OCI-LY1 (cell line): ENCODE measurements at regions not wholly inside any gene's neighbourhood (a gene's known extent, or its start where the extent isn't known, plus 50 kb on each side); places are given as distances from the start of the nearest gene placed in this dataset.

ENCODE experiments used
- H2AFZ ChIP-seq: fragments of 200-600 bp; sonication (generic), shearing (Covaris generic); 2 replicates; pipeline ENCODE4 v1.6.0; 2014; ENCODE audit warnings: antibody characterized with exemption, mild to moderate bottlenecking, low read length
- H3F3A ChIP-seq: fragments of 200-600 bp; sonication (generic), shearing (Covaris generic); 2 replicates; pipeline ENCODE4 v1.6.0; 2014; ENCODE audit warnings: mild to moderate bottlenecking, antibody characterized with exemption, low read length, moderate library complexity; ENCODE audit not compliant: insufficient read depth
- H3K27ac ChIP-seq: fragments of 200-600 bp; sonication (generic); 2 replicates; pipeline ENCODE4 v1.5.1; 2014; ENCODE audit warnings: low read length, mixed run types, mild to moderate bottlenecking, low read depth; ENCODE audit not compliant: poor library complexity, severe bottlenecking
- H3K27me3 ChIP-seq: fragments of 200-600 bp; sonication (generic); 2 replicates; pipeline ENCODE4 v1.6.0; 2014; ENCODE audit warnings: antibody characterized with exemption, mild to moderate bottlenecking, low read length, moderate library complexity; ENCODE audit not compliant: insufficient read depth
- H3K36me3 ChIP-seq: fragments of 200-600 bp; sonication (generic); 2 replicates; pipeline ENCODE4 v1.6.1; 2014; ENCODE audit warnings: mild to moderate bottlenecking, antibody characterized with exemption, low read length, moderate library complexity, mixed read lengths; ENCODE audit not compliant: insufficient read depth
- H3K4me1 ChIP-seq: fragments of 200-600 bp; sonication (generic); 2 replicates; pipeline ENCODE4 v1.5.1; 2014; ENCODE audit warnings: mild to moderate bottlenecking, low read length, moderate library complexity; ENCODE audit not compliant: insufficient read depth, severe bottlenecking
- H3K4me2 ChIP-seq: fragments of 200-600 bp; sonication (generic), shearing (Covaris generic); 2 replicates; pipeline ENCODE4 v1.6.1; 2014; ENCODE audit warnings: low read length
- H3K4me3 ChIP-seq: fragments of 200-600 bp; sonication (generic); 2 replicates; pipeline ENCODE4 v1.5.1; 2014; ENCODE audit warnings: low read length, low read depth, mild to moderate bottlenecking, mixed read lengths; ENCODE audit not compliant: poor library complexity, severe bottlenecking
- H3K79me2 ChIP-seq: fragments of 200-600 bp; shearing (Covaris generic); 2 replicates; pipeline ENCODE4 v1.6.1; 2016; ENCODE audit warnings: mixed run types, low read length, mixed read lengths; ENCODE audit not compliant: insufficient read depth
- H3K9ac ChIP-seq: fragments of 200-600 bp; sonication (generic), shearing (Covaris generic); 2 replicates; pipeline ENCODE4 v1.6.1; 2014; ENCODE audit warnings: mild to moderate bottlenecking, low read length, mixed read lengths
- H3K9me2 ChIP-seq: fragments of 200-600 bp; sonication (generic), shearing (Covaris generic); 2 replicates; pipeline ENCODE4 v1.6.1; 2014; ENCODE audit warnings: low read depth, mild to moderate bottlenecking, low read length, mixed read lengths
- H3K9me3 ChIP-seq: fragments of 200-600 bp; shearing (Covaris generic); 2 replicates; pipeline ENCODE4 v1.6.1; 2014; ENCODE audit warnings: low read length, mixed read lengths
- H4K20me1 ChIP-seq: fragments of 200-600 bp; sonication (generic), shearing (Covaris generic); 2 replicates; pipeline ENCODE4 v1.6.0; 2016; ENCODE audit warnings: mild to moderate bottlenecking, low read length; ENCODE audit not compliant: insufficient read depth
- EZH2 ChIP-seq: fragments of 200-600 bp; sonication (generic), shearing (Covaris generic); IDR thresholded peaks from 2 replicates; pipeline ENCODE4 v1.8.0; 2017; ENCODE audit warnings: borderline replicate concordance, mixed run types, mild to moderate bottlenecking, antibody characterized with exemption, low read length, moderate library complexity, mixed read lengths
- TF ChIP-seq, protein P1 (sequence below): fragments of 200-600 bp; sonication (generic), shearing (Covaris generic); IDR thresholded peaks from 2 replicates; pipeline ENCODE4 v1.5.1; 2017; ENCODE audit warnings: mild to moderate bottlenecking, antibody characterized with exemption, low read length, moderate library complexity, mixed read lengths

- Histone ChIP-seq H3K9me3 (no peaks in the 10 kb centered on the region), H3K4me2 (no peak overlapping the region), H3K9me2 (no peaks in the 10 kb centered on the region), H3K36me3 (no peaks in the 10 kb centered on the region), H2AFZ (no peak overlapping the region), H3K9ac (no peak overlapping the region), H3F3A (no peaks in the 10 kb centered on the region), H3K4me3 (no peak overlapping the region), H4K20me1 (no peaks in the 10 kb centered on the region), H3K27me3 (no peaks in the 10 kb centered on the region), H3K79me2 (no peaks in the 10 kb centered on the region), H3K27ac (no peak overlapping the region), H3K4me1 (no peaks in the 10 kb centered on the region)
- no peak for TF ChIP-seq EZH2
- TF ChIP-seq, protein P1, sequence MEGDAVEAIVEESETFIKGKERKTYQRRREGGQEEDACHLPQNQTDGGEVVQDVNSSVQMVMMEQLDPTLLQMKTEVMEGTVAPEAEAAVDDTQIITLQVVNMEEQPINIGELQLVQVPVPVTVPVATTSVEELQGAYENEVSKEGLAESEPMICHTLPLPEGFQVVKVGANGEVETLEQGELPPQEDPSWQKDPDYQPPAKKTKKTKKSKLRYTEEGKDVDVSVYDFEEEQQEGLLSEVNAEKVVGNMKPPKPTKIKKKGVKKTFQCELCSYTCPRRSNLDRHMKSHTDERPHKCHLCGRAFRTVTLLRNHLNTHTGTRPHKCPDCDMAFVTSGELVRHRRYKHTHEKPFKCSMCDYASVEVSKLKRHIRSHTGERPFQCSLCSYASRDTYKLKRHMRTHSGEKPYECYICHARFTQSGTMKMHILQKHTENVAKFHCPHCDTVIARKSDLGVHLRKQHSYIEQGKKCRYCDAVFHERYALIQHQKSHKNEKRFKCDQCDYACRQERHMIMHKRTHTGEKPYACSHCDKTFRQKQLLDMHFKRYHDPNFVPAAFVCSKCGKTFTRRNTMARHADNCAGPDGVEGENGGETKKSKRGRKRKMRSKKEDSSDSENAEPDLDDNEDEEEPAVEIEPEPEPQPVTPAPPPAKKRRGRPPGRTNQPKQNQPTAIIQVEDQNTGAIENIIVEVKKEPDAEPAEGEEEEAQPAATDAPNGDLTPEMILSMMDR = no peak
Measured at GRCh38 chrX:25067271-25068172, 51.8 kb upstream of the ARX start.

DNA sequence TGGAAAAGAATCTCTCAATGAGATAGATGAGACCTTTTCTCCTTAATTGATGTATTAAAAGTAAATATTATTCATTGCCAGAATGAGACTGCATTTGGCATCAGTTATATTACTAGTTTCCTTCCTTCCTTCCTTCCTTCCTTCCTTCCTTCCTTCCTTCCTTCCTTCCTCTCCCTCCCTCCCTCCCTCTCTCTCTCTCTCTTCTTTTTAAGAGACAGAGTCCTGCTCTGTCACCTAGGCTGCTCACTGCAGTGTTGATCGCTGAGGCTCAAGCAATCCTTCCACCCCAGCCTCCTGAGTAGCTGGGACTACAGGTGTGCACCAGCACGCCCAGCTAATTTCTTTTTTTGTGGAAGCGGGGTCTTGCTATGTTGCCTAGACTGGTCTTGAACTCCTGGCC lies 50.4 kb upstream of the ARX start:
- Histone ChIP-seq H3K9me3 (no peaks in the 10 kb centered on the region), H4K20me1 (no peaks in the 10 kb centered on the region)

More for the DNA sequence above, 50.4 kb upstream of the ARX start:
- Histone ChIP-seq H2AFZ (no peak overlapping the region), H3K4me3 (no peak overlapping the region), H3F3A (no peaks in the 10 kb centered on the region), H3K27ac (no peak overlapping the region), H3K9me2 (no peaks in the 10 kb centered on the region), H3K36me3 (no peaks in the 10 kb centered on the region), H3K79me2 (no peaks in the 10 kb centered on the region), H3K27me3 (no peaks in the 10 kb centered on the region), H3K4me1 (no peaks in the 10 kb centered on the region), H3K4me2 (no peak overlapping the region), H3K9ac (no peak overlapping the region)
- TF ChIP-seq, protein P1 = no peak
- no peak for TF ChIP-seq EZH2
